Chondrocyte (in vitro differentiated cells): ENCODE measurements at regions not wholly inside any gene's neighbourhood (a gene's known extent, or its start where the extent isn't known, plus 50 kb on each side); places are given as distances from the start of the nearest gene placed in this dataset.

Experiments
- DNase-seq: peaks from one replicate; pipeline ENCODE4 v3.0.0; 2021; ENCODE audit warnings: mixed read lengths, low spot score
- H3K27ac Mint-ChIP-seq: one replicate; pipeline ENCODE4 v1.8.0; 2021; ENCODE audit warnings: mild to moderate bottlenecking, moderate library complexity, mixed read lengths; ENCODE audit not compliant: unreplicated experiment
- H3K27me3 Mint-ChIP-seq: 2 replicates; pipeline ENCODE4 v1.8.0; 2021; ENCODE audit warnings: low read depth, mixed read lengths
- H3K36me3 Mint-ChIP-seq: 2 replicates; pipeline ENCODE4 v1.8.0; 2021; ENCODE audit warnings: low read depth, mixed read lengths
- H3K4me1 Mint-ChIP-seq: 2 replicates; pipeline ENCODE4 v1.8.0; 2021; ENCODE audit warnings: low read depth, mild to moderate bottlenecking, mixed read lengths
- H3K4me3 Mint-ChIP-seq: one replicate; pipeline ENCODE4 v1.8.0; 2021; ENCODE audit warnings: mild to moderate bottlenecking, moderate library complexity, mixed read lengths; ENCODE audit not compliant: unreplicated experiment
- H3K9me3 Mint-ChIP-seq: 2 replicates; pipeline ENCODE4 v1.8.0; 2021; ENCODE audit warnings: low read depth, mixed read lengths
- TF ChIP-seq, protein P1 (sequence below): fragments of 200-600 bp; sonication (generic); IDR thresholded peaks from 2 replicates; pipeline ENCODE4 v1.5.0; 2021; ENCODE audit warnings: antibody characterized with exemption, mild to moderate bottlenecking, moderate library complexity

DNA sequence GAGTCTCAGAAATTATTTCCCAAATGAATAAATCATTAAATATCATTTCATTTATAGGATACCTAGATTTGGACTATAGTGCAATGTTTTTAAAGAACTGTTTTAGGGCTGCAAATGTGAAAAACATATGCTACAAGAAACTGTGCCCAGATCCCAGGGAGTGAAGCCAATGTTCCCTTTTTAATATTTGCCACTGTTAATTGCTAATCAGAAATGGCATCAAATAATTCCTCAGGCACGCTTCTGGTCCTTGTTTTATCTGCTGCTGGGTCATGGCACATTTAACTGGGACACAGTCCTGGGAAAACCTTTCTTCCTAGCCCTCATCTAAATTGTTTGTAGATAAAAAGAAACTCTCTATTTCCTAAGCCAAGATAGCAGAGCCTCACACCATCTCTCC lies 79.3 kb upstream of the CNTNAP4 start:
- no peaks in the 10 kb centered on the region for H3K4me1 Mint-ChIP-seq
- H3K27me3 Mint-ChIP-seq = peaks cover 1% of the 10 kb centered on the region
- TF ChIP-seq, protein P1, sequence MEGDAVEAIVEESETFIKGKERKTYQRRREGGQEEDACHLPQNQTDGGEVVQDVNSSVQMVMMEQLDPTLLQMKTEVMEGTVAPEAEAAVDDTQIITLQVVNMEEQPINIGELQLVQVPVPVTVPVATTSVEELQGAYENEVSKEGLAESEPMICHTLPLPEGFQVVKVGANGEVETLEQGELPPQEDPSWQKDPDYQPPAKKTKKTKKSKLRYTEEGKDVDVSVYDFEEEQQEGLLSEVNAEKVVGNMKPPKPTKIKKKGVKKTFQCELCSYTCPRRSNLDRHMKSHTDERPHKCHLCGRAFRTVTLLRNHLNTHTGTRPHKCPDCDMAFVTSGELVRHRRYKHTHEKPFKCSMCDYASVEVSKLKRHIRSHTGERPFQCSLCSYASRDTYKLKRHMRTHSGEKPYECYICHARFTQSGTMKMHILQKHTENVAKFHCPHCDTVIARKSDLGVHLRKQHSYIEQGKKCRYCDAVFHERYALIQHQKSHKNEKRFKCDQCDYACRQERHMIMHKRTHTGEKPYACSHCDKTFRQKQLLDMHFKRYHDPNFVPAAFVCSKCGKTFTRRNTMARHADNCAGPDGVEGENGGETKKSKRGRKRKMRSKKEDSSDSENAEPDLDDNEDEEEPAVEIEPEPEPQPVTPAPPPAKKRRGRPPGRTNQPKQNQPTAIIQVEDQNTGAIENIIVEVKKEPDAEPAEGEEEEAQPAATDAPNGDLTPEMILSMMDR = no peak
- H3K4me3 Mint-ChIP-seq = no peak overlapping the region
- no peaks in the 10 kb centered on the region for H3K9me3 Mint-ChIP-seq
- H3K27ac Mint-ChIP-seq = no peak overlapping the region
- H3K36me3 Mint-ChIP-seq = no peaks in the 10 kb centered on the region
- DNase-seq = no peak

DNA sequence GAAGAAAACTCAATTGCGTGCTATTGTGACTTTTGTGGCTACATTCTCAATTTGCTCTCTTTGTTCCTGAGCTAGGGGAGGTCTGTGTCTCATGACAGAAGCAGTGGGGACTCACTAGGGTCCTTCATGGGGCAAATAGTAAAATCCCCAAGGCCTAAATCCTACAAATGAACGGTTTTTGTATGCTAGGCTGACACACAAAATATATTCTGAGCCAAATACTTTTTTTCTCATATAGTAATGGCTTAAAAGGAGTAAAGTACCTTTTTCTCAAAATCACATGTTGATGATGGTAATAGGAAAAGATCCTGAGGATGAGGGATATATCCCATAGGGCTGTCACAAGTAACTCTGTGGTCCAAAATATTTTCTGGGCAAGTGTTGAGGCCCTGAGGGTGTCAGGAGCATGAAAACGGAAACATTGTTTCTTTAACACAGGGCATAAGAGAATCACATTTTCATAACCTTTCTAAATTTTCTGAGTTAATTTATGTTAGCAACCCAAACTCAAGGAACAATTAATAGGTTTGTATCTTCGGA lies 77.5 kb upstream of the CNTNAP4 start:
- TF ChIP-seq, protein P1 = no peak
- Mint-ChIP-seq H3K36me3 (no peaks in the 10 kb centered on the region), H3K4me1 (no peaks in the 10 kb centered on the region), H3K27ac (no peak overlapping the region), H3K27me3 (peaks cover 1% of the 10 kb centered on the region), H3K4me3 (no peak overlapping the region), H3K9me3 (no peaks in the 10 kb centered on the region)
- DNase-seq = no peak

DNA sequence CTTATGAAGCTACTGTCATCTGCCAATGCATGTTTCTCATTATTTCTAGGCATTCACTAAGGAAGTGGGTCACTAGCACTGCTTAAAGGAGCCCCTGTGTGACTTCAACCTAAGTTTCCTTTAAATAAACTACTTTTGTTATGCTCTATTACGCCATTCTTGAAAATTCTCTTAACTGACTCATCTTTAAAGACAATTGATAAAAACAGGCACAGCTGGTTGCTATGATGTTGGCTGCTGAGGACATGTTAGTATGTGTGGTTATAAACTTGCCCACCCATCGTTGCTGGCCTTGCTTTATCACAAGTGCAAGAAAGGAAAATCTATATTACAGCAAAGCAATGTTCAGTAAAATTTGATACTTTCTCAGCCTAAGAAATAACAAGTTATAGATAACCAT lies 75.8 kb upstream of the CNTNAP4 start:
- H3K9me3 Mint-ChIP-seq = no peaks in the 10 kb centered on the region

DNA sequence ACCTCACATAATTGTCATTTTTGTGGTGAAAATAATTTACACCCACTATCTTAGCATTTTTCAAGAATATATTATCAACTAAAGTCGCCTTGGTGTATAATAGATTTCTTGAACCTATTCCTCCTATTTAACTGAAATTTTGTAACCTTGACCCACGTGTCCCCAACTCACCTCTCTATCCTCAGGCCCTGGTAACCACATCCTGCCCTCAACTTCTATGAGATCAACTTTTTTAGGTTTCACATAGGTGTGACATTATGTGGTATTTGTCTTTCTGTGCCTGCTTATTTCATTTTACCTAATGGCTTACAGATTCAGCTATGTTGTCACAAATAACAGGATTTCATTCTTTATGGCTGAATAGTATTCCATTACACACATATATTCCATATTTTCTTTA lies 73.0 kb upstream of the CNTNAP4 start:
- H3K27ac Mint-ChIP-seq = no peak overlapping the region
- no peaks in the 10 kb centered on the region for H3K9me3 Mint-ChIP-seq
- TF ChIP-seq, protein P1 = no peak
- no peak for DNase-seq
- no peaks in the 10 kb centered on the region for H3K27me3 Mint-ChIP-seq
- H3K4me1 Mint-ChIP-seq = no peaks in the 10 kb centered on the region
- no peaks in the 10 kb centered on the region for H3K36me3 Mint-ChIP-seq
- no peak overlapping the region for H3K4me3 Mint-ChIP-seq

More for the DNA sequence above, 75.8 kb upstream of the CNTNAP4 start:
- TF ChIP-seq, protein P1 = no peak
- no peaks in the 10 kb centered on the region for H3K4me1 Mint-ChIP-seq
- no peaks in the 10 kb centered on the region for H3K27me3 Mint-ChIP-seq
- H3K27ac Mint-ChIP-seq = no peak overlapping the region
- H3K36me3 Mint-ChIP-seq = no peaks in the 10 kb centered on the region
- no peak overlapping the region for H3K4me3 Mint-ChIP-seq
- DNase-seq = no peak

DNA sequence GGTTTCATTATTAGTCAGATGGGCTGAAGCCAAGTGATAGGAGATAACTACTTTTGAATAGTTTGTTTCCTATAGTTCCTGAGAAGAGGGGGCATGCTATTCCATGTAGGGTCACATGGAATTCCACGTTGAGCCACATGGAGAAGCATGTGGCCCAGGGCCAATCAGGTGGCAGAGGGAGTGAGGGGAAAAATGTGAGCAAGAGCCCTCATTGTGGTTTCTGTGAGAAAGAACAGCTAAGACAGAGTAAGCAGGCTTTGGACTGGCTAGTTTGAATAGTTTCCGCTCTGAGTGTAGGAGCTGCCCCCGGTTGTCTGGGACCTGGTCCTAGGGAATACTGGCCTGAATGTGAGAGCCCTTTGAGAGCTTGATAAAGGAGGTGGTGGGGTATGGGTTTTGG lies 69.9 kb upstream of the CNTNAP4 start:
- TF ChIP-seq, protein P1 = no peak
- Mint-ChIP-seq H3K27ac (no peak overlapping the region), H3K4me1 (no peaks in the 10 kb centered on the region), H3K36me3 (no peaks in the 10 kb centered on the region), H3K4me3 (no peak overlapping the region), H3K9me3 (peaks cover 5% of the 10 kb centered on the region), H3K27me3 (peaks cover 3% of the 10 kb centered on the region)
- DNase-seq = no peak
